Islet precursor cell (in vitro differentiated cells): ENCODE measurements at regions not wholly inside any gene's neighbourhood (a gene's known extent, or its start where the extent isn't known, plus 50 kb on each side); places are given as distances from the start of the nearest gene placed in this dataset.

Experiments
- DNase-seq: peaks from one replicate; pipeline ENCODE4 v3.0.0-alpha.2; 2018

GRCh38 chr6:68372991-68373390 lies 262.1 kb upstream of the ADGRB3 start:
- no peak for DNase-seq

GRCh38 chr6:68368845-68369244 lies 266.2 kb upstream of the ADGRB3 start:
- DNase-seq = no peak

- DNase-seq = no peak
Measured at GRCh38 chr6:68364271-68364805, 270.7 kb upstream of the ADGRB3 start.

- DNase-seq = peak; percentile 76
Measured at GRCh38 chr6:68343901-68344300, 291.2 kb upstream of the ADGRB3 start.

GRCh38 chr6:68342286-68342685 lies 292.8 kb upstream of the ADGRB3 start:
- no peak for DNase-seq

- DNase-seq = no peak
Measured at GRCh38 chr6:68339488-68340131, 295.5 kb upstream of the ADGRB3 start.

- no peak for DNase-seq
Measured at GRCh38 chr6:68333442-68333841, 301.6 kb upstream of the ADGRB3 start.

GRCh38 chr6:68328156-68328555 lies 306.9 kb upstream of the ADGRB3 start:
- no peak for DNase-seq

- peak; percentile 51 for DNase-seq
Measured at GRCh38 chr6:68326762-68327161, 308.3 kb upstream of the ADGRB3 start.

GRCh38 chr6:68317366-68317765 lies 317.7 kb upstream of the ADGRB3 start:
- no peak for DNase-seq

GRCh38 chr6:68313911-68314310 lies 321.2 kb upstream of the ADGRB3 start:
- DNase-seq = no peak

GRCh38 chr6:68307301-68307700 lies 327.8 kb upstream of the ADGRB3 start:
- no peak for DNase-seq

- DNase-seq = no peak
Measured at GRCh38 chr6:68296126-68296525, 339.0 kb upstream of the ADGRB3 start.

GRCh38 chr6:68282646-68283045 lies 352.4 kb upstream of the ADGRB3 start:
- no peak for DNase-seq

- no peak for DNase-seq
Measured at GRCh38 chr6:68279793-68280557, 355.1 kb upstream of the ADGRB3 start.

- DNase-seq = no peak
Measured at GRCh38 chr6:68273297-68273696, 361.8 kb upstream of the ADGRB3 start.

GRCh38 chr6:68256391-68256790 lies 378.7 kb upstream of the ADGRB3 start:
- DNase-seq = no peak

- no peak for DNase-seq
Measured at GRCh38 chr6:68252632-68253031, 382.4 kb upstream of the ADGRB3 start.

GRCh38 chr6:68247782-68248181 lies 387.3 kb upstream of the ADGRB3 start:
- DNase-seq = no peak

- DNase-seq = no peak
Measured at GRCh38 chr6:68240726-68241125, 394.4 kb upstream of the ADGRB3 start.

GRCh38 chr6:68239034-68239433 lies 396.0 kb upstream of the ADGRB3 start:
- DNase-seq = no peak

GRCh38 chr6:68238097-68238601 lies 396.9 kb upstream of the ADGRB3 start:
- no peak for DNase-seq

- no peak for DNase-seq
Measured at GRCh38 chr6:68237205-68237604, 397.9 kb upstream of the ADGRB3 start.

- DNase-seq = no peak
Measured at GRCh38 chr6:68235326-68235784, 399.7 kb upstream of the ADGRB3 start.
